BLaER1 (cell line): ENCODE measurements at regions not wholly inside any gene's neighbourhood (a gene's known extent, or its start where the extent isn't known, plus 50 kb on each side); places are given as distances from the start of the nearest gene placed in this dataset.

ENCODE experiments used
- H3K27ac ChIP-seq: shearing (Covaris generic); formaldehyde crosslinking; 2 replicates; pipeline ENCODE4 v1.8.1; 2022
- H3K27me3 ChIP-seq: shearing (Covaris generic); formaldehyde crosslinking; 2 replicates; pipeline ENCODE4 v1.8.1; 2022
- H3K36me3 ChIP-seq: shearing (Covaris generic); formaldehyde crosslinking; 2 replicates; pipeline ENCODE4 v1.8.1; 2022
- H3K4me1 ChIP-seq: shearing (Covaris generic); formaldehyde crosslinking; 2 replicates; pipeline ENCODE4 v1.8.1; 2022
- H3K4me2 ChIP-seq: shearing (Covaris generic); formaldehyde crosslinking; 2 replicates; pipeline ENCODE4 v1.8.1; 2022
- H3K4me3 ChIP-seq: shearing (Covaris generic); formaldehyde crosslinking; 2 replicates; pipeline ENCODE4 v1.8.1; 2022
- H3K9ac ChIP-seq: shearing (Covaris generic); formaldehyde crosslinking; 2 replicates; pipeline ENCODE4 v1.8.1; 2022
- H3K9me3 ChIP-seq: shearing (Covaris generic); formaldehyde crosslinking; 2 replicates; pipeline ENCODE4 v1.8.1; 2022
- H4K20me1 ChIP-seq: shearing (Covaris generic); formaldehyde crosslinking; 2 replicates; pipeline ENCODE4 v1.8.1; 2022
- Cebpa-rat ChIP-seq: shearing (Covaris generic); IDR thresholded peaks from 2 replicates; pipeline ENCODE4 v1.8.1; 2022

- H3K4me2 ChIP-seq: no peak overlapping the region
- TF ChIP-seq Cebpa-rat: no peak
- H3K4me1 ChIP-seq: no peaks in the 10 kb centered on the region
Observed at GRCh38 chr12:28857369-28857768, 291.7 kb upstream of the FAR2 start.

DNA sequence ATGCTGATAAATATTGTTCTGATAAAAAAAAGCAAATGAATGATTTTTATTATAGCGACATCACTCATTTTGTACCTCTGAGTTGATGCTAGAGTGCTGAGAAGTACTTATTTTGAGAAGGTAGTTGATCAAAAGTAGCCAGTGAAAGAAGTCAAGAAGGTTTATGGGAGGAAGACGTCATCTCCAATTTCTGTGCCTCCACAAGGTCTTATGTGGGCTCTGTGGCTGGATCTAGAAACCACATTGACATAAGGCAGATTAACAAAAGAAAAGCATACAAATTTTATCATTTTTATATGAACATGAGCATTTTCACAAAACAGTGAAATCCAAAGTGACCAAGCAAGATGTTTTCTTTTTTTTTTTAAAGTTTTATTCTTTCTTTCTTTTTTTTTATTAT is 289.5 kb upstream of the FAR2 start:
- Histone ChIP-seq H3K36me3 (no peaks in the 10 kb centered on the region), H4K20me1 (no peaks in the 10 kb centered on the region)

More at GRCh38 chr12:28857369-28857768, 291.7 kb upstream of the FAR2 start:
- no peaks in the 10 kb centered on the region for H3K27me3 ChIP-seq
- no peak overlapping the region for H3K27ac ChIP-seq
- H3K36me3 ChIP-seq: no peaks in the 10 kb centered on the region
- H3K4me3 ChIP-seq: no peak overlapping the region
- H4K20me1 ChIP-seq: no peaks in the 10 kb centered on the region
- no peaks in the 10 kb centered on the region for H3K9me3 ChIP-seq
- H3K9ac ChIP-seq: no peak overlapping the region

GRCh38 chr12:28865776-28866175 is 283.3 kb upstream of the FAR2 start:
- Histone ChIP-seq H3K9me3 (no peaks in the 10 kb centered on the region), H3K27ac (no peak overlapping the region), H3K36me3 (no peaks in the 10 kb centered on the region), H3K4me1 (no peaks in the 10 kb centered on the region), H3K27me3 (no peaks in the 10 kb centered on the region), H4K20me1 (no peaks in the 10 kb centered on the region), H3K9ac (no peak overlapping the region), H3K4me2 (no peak overlapping the region), H3K4me3 (no peak overlapping the region)
- no peak for TF ChIP-seq Cebpa-rat

More for the DNA sequence above, 289.5 kb upstream of the FAR2 start:
- Histone ChIP-seq H3K4me2 (no peak overlapping the region), H3K9ac (no peak overlapping the region), H3K27me3 (no peaks in the 10 kb centered on the region), H3K4me3 (no peak overlapping the region), H3K27ac (no peak overlapping the region), H3K9me3 (no peaks in the 10 kb centered on the region), H3K4me1 (no peaks in the 10 kb centered on the region)
- TF ChIP-seq Cebpa-rat: no peak

GRCh38 chr12:28866296-28866695 is 282.8 kb upstream of the FAR2 start:
- H3K9ac ChIP-seq: no peak overlapping the region
- no peak overlapping the region for H3K4me2 ChIP-seq
- no peaks in the 10 kb centered on the region for H3K27me3 ChIP-seq
- no peak overlapping the region for H3K27ac ChIP-seq
- H3K4me1 ChIP-seq: no peaks in the 10 kb centered on the region
- H3K4me3 ChIP-seq: no peak overlapping the region
- H3K36me3 ChIP-seq: no peaks in the 10 kb centered on the region
- no peaks in the 10 kb centered on the region for H3K9me3 ChIP-seq
- no peak for TF ChIP-seq Cebpa-rat
- no peaks in the 10 kb centered on the region for H4K20me1 ChIP-seq

GRCh38 chr12:28866715-28867503 is 282.2 kb upstream of the FAR2 start:
- H3K27ac ChIP-seq: no peak overlapping the region
- no peak overlapping the region for H3K4me2 ChIP-seq
- H3K9ac ChIP-seq: no peak overlapping the region
- H3K4me1 ChIP-seq: no peaks in the 10 kb centered on the region
- no peak overlapping the region for H3K4me3 ChIP-seq
- H3K27me3 ChIP-seq: no peaks in the 10 kb centered on the region
- TF ChIP-seq Cebpa-rat: no peak
- H3K9me3 ChIP-seq: no peaks in the 10 kb centered on the region
- no peaks in the 10 kb centered on the region for H3K36me3 ChIP-seq
- no peaks in the 10 kb centered on the region for H4K20me1 ChIP-seq

- Histone ChIP-seq H4K20me1 (no peaks in the 10 kb centered on the region), H3K27ac (no peak overlapping the region), H3K4me3 (no peak overlapping the region), H3K4me2 (no peak overlapping the region), H3K4me1 (no peaks in the 10 kb centered on the region), H3K9ac (no peak overlapping the region), H3K36me3 (no peaks in the 10 kb centered on the region), H3K27me3 (no peaks in the 10 kb centered on the region), H3K9me3 (no peaks in the 10 kb centered on the region)
- TF ChIP-seq Cebpa-rat: no peak
Observed at GRCh38 chr12:28868414-28868813, 280.7 kb upstream of the FAR2 start.

DNA sequence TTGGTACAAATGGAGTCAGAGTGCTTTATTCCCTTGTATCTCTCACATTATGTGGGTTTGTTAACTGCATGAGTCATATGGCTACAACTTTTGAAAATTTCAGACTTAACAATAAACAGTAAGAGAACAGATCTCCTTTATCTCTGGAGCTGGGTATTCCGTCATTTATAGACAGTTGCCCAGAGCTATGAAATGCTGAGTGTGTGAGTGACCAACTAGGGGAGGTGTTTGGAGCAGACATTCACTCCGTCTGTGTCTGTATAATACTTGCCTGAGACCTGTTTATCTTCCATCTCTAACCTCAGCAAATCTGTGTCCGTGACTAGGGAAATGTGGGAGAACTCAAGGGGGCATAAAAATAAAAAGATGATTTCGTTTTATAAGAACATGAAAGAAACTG is 279.9 kb upstream of the FAR2 start:
- H3K27me3 ChIP-seq: no peaks in the 10 kb centered on the region
- no peak overlapping the region for H3K27ac ChIP-seq
- no peak overlapping the region for H3K9ac ChIP-seq
- H3K4me1 ChIP-seq: no peaks in the 10 kb centered on the region
- no peak overlapping the region for H3K4me3 ChIP-seq
- H4K20me1 ChIP-seq: no peaks in the 10 kb centered on the region
- no peak overlapping the region for H3K4me2 ChIP-seq
- no peak for TF ChIP-seq Cebpa-rat
- H3K36me3 ChIP-seq: no peaks in the 10 kb centered on the region
- no peaks in the 10 kb centered on the region for H3K9me3 ChIP-seq

- no peaks in the 10 kb centered on the region for H3K4me1 ChIP-seq
Observed at GRCh38 chr12:28870839-28871440, 278.1 kb upstream of the FAR2 start.

DNA sequence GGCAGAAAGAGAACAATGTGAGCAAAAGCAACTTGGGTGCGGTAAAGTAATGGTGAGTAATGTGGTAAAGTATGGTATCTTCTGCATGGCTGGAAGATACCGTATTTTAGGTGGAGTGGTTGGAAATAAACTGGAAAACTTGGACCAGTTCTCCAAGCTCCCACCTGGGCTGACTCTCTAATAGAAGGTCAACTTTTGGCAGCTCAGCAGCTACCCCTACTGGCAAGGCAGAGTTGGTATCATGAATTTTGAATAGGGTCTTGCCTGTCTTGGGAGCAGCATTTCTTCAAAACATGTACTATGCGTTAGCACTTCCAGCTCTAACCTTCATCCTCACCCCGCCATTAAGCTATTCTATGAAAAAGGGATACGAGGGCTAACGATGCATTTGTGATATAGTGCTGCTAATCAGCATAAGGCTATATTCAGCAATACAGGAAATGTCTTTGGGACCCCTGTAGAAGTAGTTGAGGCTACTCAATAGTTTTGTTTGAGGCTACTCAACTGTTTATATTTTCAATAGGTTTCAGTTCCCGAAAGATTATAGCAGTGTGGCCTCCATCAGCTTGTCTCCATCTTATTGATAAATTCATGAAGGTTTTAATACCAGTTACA is 276.3 kb upstream of the FAR2 start:
- Histone ChIP-seq H3K4me1 (no peaks in the 10 kb centered on the region), H3K9me3 (no peaks in the 10 kb centered on the region), H3K4me3 (no peak overlapping the region), H3K27me3 (no peaks in the 10 kb centered on the region), H3K36me3 (no peaks in the 10 kb centered on the region), H3K27ac (no peak overlapping the region), H3K9ac (no peak overlapping the region), H4K20me1 (no peaks in the 10 kb centered on the region), H3K4me2 (no peak overlapping the region)
- no peak for TF ChIP-seq Cebpa-rat

More at GRCh38 chr12:28870839-28871440, 278.1 kb upstream of the FAR2 start:
- no peak overlapping the region for H3K9ac ChIP-seq
- H3K27me3 ChIP-seq: no peaks in the 10 kb centered on the region
- no peak overlapping the region for H3K4me2 ChIP-seq
- TF ChIP-seq Cebpa-rat: no peak
- no peaks in the 10 kb centered on the region for H4K20me1 ChIP-seq
- no peak overlapping the region for H3K4me3 ChIP-seq
- H3K36me3 ChIP-seq: no peaks in the 10 kb centered on the region
- H3K9me3 ChIP-seq: no peaks in the 10 kb centered on the region
- no peak overlapping the region for H3K27ac ChIP-seq

- H3K4me2 ChIP-seq: no peak overlapping the region
- H4K20me1 ChIP-seq: no peaks in the 10 kb centered on the region
- H3K27me3 ChIP-seq: no peaks in the 10 kb centered on the region
- no peaks in the 10 kb centered on the region for H3K4me1 ChIP-seq
- H3K9ac ChIP-seq: no peak overlapping the region
- TF ChIP-seq Cebpa-rat: no peak
- H3K27ac ChIP-seq: no peak overlapping the region
- no peak overlapping the region for H3K4me3 ChIP-seq
- H3K9me3 ChIP-seq: no peaks in the 10 kb centered on the region
- H3K36me3 ChIP-seq: no peaks in the 10 kb centered on the region
Observed at GRCh38 chr12:28874758-28875157, 274.3 kb upstream of the FAR2 start.
